HG03135 (cell line): ENCODE measurements at regions not wholly inside any gene's neighbourhood (a gene's known extent, or its start where the extent isn't known, plus 50 kb on each side); places are given as distances from the start of the nearest gene placed in this dataset.

ENCODE experiments used
- ATAC-seq: cut with Tn5 transposase; IDR thresholded peaks from one replicate; pipeline ENCODE4 v1.9.1; 2021; ENCODE audit warnings: mild to moderate bottlenecking, moderate library complexity; ENCODE audit not compliant: unreplicated experiment

DNA sequence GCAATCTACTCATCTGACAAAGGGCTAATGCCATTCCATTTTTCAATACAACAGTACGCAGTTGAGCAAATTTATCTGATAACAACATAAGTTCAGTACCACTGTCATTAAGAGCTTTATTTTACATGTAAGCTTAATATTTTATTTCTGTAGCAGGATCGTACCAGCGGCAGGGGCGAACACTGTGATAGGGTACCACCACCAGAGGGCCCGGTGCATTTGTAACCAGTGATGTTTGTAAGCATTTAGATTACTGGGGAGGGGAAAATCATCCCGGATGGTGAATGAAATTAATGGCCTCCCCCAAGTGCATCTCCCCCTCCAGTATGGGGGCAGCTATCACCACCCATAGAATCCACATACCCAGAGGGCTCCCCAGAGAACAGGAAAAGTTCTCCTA, 179.0 kb downstream of the ADGRA3 start:
- ATAC-seq = no peak

- ATAC-seq = no peak
Measured at GRCh38 chr4:22334155-22334554, 181.7 kb downstream of the ADGRA3 start.

- no peak for ATAC-seq
Measured at GRCh38 chr4:22324422-22324821, 191.4 kb downstream of the ADGRA3 start.

GRCh38 chr4:22323691-22324090, 192.2 kb downstream of the ADGRA3 start:
- ATAC-seq = no peak

DNA sequence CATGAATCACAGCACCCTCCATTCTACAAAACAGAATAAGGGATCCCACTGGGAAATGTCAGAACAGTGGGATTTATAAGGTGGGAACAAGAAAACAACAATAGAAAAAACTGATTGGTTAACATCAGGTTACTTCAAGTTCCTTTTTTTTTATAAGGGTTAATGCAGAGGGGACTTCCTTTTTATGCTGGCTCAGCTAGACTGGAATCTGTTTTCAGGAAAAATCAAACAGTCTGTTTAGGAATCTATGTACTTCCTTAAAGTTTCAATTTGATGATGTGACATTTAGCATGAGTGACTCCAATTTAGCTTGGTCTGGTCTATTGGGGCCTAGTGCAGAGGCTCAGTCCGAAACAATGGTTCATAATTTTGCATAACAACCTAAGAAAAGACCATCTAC, 192.9 kb downstream of the ADGRA3 start:
- no peak for ATAC-seq

GRCh38 chr4:22315628-22316027, 200.2 kb downstream of the ADGRA3 start:
- no peak for ATAC-seq

GRCh38 chr4:22313976-22314375, 201.9 kb downstream of the ADGRA3 start:
- no peak for ATAC-seq

- no peak for ATAC-seq
Measured at GRCh38 chr4:22312113-22312512, 203.8 kb downstream of the ADGRA3 start.

DNA sequence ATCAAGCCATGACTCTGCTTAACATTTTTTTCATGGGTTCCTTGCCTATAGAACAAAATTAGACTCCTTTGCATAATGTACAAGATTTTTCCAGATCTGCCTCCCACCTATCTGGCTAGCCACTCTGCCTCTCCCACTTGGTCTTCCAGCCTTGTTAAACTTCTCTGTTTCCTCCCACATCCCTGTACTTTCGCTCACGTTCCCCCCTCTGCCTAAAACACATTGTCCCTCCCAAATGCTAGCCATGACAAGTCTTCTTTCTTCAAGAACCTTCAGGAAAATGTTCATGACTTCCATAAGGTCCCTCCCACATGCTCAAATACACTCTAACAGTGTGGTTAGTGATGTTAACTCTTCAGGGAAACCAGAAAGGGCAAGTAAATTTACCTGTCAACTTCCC, 214.6 kb downstream of the ADGRA3 start:
- ATAC-seq = no peak

DNA sequence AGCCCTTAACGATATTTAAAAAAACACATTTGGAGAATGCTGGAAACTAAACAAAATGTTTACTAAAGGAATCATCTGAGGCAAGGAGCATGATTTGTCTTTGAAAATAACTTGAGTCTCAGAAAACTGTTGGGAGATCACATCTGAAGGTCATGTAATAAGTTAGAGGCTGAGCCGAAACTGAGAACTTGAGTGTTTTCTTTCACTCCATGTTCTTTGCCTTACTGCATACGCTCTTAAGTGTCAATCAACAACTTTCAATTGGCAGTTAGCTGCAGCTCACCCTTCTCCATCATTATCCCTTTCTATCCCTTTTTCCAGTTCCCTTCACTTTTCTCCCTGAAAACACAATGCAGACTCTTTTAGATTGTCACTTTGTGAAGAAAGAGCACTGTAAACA, 216.2 kb downstream of the ADGRA3 start:
- ATAC-seq = no peak

DNA sequence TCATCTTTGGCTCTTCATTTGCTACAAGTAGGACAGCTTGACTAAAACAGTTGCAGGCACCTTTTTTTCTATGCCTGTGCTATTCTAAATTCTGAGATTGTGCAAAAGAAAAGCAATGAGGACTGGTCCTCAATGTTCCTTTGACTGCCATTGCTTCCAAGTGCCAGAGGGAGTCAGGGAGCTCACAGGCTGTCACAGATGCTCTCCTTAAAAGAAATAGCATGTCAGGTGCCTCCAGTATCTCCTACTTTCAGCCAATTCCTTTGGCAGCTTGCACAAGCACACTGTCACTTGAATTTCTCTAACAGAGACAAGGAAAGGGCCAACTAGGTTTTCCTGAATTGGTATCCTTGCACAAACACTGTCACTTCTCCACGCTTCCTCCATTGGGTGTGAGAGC, 228.2 kb downstream of the ADGRA3 start:
- ATAC-seq = no peak

- ATAC-seq = no peak
Measured at GRCh38 chr4:22268350-22269025, 247.4 kb downstream of the ADGRA3 start.

DNA sequence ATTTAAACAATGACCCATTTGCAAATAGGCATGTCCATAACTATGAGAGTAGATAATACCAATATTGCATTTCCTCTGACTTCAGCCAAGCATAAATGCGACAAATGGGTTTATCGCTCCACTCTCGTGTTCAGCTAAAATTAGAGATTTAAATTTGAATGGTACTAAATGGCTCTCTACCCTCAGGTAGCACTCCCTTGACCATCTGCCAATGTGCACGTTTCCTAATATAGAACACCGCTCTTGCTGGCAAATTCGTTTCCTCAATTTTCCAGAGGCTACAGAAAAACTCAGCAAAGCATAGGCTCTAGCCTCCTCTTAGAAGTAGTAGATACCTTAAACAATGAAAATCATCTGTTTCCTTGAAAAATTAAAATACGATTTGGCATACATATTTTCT, 251.6 kb downstream of the ADGRA3 start:
- no peak for ATAC-seq

DNA sequence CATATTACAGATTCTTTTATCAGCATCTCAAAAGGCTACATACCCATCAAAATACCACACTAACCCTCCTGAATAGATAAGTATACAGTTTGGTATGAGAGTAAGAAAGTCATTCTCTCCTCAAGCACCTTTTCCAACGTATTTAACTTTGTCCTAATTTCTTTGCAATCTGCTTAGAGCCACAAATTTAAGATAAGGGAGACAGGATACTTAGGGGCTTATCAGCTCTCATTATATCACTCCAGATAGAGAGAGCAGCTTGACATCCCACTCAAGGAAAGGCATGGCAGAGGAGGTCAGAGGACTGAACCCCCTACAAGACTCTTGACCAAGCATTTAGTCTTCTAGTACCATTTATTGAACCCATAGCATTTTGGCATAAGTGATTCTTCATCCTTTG, 262.4 kb downstream of the ADGRA3 start:
- ATAC-seq = no peak

- ATAC-seq = no peak
Measured at GRCh38 chr4:22246847-22247246, 269.0 kb downstream of the ADGRA3 start.

DNA sequence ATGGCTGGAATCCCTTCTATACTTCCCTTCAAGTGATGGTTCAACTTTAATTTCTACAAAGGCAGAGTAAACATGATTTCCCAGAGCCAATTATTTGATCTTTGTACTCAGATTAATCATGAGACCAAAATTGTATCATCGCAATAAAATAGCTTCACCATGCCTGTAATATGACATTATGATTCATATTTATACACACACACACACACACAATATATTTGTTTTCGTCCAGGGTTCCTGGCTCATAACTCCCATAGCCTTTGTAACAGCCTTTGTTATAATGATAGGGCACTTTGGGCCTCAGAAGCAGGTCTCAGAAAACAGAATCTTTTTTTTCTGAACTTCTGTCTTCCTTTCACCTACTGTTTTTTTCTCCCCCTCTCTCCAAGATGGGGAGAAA, 270.6 kb downstream of the ADGRA3 start:
- ATAC-seq = no peak

DNA sequence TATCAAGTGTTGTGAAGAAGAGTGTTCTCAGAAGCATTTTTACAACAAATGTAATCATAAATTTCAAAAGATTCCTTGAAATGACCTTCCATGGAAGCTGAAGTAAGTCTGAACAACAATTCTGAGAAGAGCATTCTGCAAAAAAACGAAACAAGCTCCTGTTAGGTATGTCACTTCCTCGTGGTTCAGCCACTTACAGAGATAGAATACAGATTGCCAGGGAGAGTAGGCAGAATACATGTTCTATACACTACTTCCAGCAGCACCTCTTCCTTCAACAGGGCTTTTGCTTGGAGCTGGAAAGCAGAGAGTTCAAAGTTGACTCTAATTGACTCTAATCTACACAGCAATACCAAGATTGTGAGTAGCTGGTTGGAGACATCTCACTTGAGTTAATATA, 274.5 kb downstream of the ADGRA3 start:
- ATAC-seq = no peak

DNA sequence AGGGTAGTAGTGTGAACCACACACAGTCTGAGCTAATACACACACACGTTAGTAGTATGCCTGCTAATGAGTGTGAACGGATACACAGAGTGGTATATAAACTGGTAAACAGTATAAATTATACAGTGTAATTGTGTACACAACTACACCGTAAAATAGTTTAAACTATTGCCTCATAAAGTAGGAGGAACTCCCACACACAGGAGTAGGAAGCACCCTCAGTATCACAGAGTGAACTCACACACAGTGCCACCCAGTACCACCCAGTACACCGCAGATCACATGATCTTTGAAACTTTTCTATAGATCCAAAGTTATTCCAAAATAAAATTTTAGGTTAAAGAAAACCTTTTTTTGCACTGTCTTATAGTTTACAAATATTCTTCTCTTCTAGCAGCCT, 275.1 kb downstream of the ADGRA3 start:
- no peak for ATAC-seq

DNA sequence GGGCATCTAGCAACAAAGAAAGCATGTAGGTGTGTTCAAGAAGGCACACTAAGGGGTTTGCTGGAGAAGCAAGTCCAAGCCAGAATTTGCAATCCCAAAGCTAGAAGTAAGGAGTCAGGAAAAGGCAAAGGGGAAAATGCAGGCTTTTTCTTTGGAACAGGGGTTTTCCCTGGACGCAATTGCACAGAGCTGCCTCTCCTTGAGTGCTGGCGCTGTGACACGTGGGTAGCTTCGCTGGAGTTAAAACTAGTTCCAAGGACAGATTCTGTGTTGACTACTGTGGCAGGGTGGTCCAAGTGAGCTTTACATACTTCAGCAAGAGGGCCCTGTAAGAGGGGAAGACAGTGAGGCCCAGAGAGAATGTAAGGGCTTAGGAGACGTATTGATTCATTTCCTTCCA, 277.1 kb downstream of the ADGRA3 start:
- no peak for ATAC-seq

DNA sequence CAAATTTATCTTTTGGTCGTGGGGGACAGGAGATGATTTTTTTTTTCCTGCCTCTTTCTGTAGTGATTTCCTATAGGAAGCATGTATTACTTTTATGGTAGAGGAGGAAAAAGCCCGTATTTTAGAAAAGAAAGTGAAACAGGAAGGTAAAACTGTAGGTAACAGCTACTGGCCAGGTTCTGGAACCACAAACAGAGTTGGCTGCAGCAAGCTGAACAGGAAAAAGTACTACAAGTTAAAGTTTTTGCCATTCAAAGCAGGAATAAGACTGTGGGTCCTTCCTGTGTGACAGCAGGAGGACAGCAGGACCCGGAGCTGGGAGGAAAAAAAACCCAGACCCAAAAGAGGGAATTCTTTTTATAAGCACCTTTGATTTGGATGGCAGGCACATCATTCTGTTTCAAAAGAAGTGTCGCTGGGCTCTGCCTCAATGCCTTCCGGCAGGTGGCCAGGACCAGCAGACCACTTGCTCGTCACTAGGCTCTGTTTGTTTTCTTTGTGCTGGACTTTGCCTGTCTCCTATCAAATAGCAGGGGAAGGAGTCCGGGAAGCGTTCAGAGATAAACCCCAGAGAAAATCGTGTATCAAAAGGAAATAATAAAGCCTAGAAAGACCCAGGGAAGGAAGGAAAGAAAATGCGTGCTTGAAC, 277.9 kb downstream of the ADGRA3 start:
- no peak for ATAC-seq

GRCh38 chr4:22237155-22237751, 278.6 kb downstream of the ADGRA3 start:
- no peak for ATAC-seq

DNA sequence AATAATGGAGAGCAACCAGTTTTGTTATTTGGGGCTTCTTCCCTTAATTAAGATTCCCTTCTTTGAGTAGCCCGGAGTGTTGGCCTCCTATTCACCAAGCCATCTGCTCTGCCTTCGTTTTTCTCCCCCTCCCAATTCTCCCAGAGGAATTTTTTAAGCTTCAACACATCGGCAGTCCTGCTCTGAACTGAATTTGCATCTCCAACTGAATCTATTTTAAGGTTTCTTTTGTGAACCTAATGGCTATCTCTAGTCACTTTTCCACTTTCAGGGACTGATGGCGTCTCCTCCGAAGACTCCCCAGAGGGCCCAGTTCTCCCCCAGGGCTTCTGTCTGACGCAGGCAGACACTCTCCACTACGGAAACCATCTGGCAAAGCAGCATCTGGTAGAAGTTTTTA, 280.2 kb downstream of the ADGRA3 start:
- ATAC-seq = no peak

DNA sequence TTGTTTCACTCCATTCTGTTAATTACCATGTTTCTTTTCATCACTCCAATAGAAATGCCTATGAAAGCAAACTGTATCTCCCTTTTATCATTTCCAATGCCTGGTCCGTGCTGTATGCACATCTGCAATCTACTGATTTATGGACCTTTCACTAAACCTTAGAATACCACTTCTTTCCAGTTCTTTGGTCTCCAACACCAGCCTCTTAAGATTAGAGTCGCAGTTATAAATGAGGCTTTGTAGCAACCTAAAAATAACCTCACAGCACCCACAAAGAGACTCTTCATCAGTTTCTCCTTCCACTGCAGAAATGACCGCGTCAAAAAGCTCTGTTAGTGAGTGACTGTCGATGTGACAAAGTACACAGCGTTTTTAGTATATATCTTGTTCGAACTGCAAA, 282.6 kb downstream of the ADGRA3 start:
- ATAC-seq = no peak
